Prostate gland (tissue), 2 donors: ENCODE measurements at regions not wholly inside any gene's neighbourhood (a gene's known extent, or its start where the extent isn't known, plus 50 kb on each side); places are given as distances from the start of the nearest gene placed in this dataset.

Experiments
- CTCF ChIP-seq, 4 experiments: fragments of 200-600 bp in 2 of 4; fragments of 450-650 bp in 2 of 4; sonication (generic) in 2 of 4; IDR thresholded peaks; 1 replicate in 3 of 4; 2 replicates in 1 of 4; pipeline ENCODE4 v1.5.1; 2016 to 2019; ENCODE audit warnings: antibody characterized with exemption in 4 of 4, mild to moderate bottlenecking in 2 of 4, moderate library complexity in 2 of 4
- POLR2A ChIP-seq: fragments of 450-650 bp; IDR thresholded peaks from one replicate; pipeline ENCODE4 v1.6.1; 2016; ENCODE audit warnings: antibody characterized with exemption, mild to moderate bottlenecking
- POLR2AphosphoS5 ChIP-seq: sonication (generic); formaldehyde crosslinking; IDR thresholded peaks from one replicate; pipeline ENCODE4 v1.6.1; 2017; ENCODE audit warnings: antibody characterized with exemption

- TF ChIP-seq CTCF (IDR thresholded peaks at IDR 0.05): no peak
- TF ChIP-seq POLR2A: no peak
- no peak for TF ChIP-seq POLR2AphosphoS5
These were observed 298.4 kb upstream of the MC4R start for GRCh38 chr18:60671021-60671420.
